ENCODE measurements at regions not wholly inside any gene's neighbourhood (a gene's known extent, or its start where the extent isn't known, plus 50 kb on each side); places are given as distances from the start of the nearest gene placed in this dataset.
A peak's percentile ranks its signal among the peaks of the same experiment; 100 is the strongest.

GRCh38 chr11:95508219-95508890, 277.4 kb upstream of the SESN3 start:
- no peak for DNase-seq

DNA sequence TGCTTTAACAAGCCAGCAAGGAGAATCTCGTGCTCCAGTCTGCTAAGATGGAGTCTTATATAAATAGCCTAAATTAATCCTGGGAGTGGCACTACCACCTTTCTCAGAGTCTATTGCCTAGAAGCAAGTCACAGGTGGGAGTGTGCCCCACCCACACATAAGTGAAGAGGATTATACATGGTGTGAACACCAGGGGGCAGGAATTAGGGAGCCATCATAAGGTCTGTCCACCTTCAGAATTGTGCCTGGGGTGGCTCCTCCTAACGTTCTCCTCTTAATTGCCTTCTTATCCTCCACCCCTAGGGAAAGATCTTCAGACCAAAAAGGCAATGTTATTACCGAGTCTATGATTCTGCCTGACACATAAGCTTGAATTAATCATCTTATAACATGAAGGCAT, 276.8 kb upstream of the SESN3 start:
- no peak for DNase-seq

DNA sequence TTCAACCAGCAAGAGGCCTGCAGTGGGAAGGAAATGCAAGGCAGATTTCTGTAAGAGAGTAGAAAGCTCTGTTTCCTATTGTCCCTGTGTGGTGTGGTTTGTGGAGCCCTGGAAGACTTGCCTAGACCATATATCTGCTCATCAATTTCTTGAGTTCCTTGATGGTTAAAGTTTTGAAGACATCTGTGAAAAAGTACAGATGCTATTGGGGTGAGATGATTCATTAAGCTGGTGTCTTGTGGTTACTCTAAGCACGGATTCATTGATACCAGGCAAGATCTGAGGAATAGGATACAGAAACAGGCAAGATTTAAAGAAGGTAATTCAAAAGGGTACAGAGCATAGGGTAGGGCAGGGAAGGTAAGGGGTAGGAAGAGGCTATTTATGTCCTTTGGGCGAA, 275.8 kb upstream of the SESN3 start:
- no peak for DNase-seq

- DNase-seq = peak; percentile 88
Observed at GRCh38 chr11:95505927-95506426, 275.0 kb upstream of the SESN3 start.

- DNase-seq = peak; percentile 58
Observed at GRCh38 chr11:95503047-95503446, 272.0 kb upstream of the SESN3 start.

- no peak for DNase-seq
Observed at GRCh38 chr11:95502522-95502921, 271.5 kb upstream of the SESN3 start.

DNA sequence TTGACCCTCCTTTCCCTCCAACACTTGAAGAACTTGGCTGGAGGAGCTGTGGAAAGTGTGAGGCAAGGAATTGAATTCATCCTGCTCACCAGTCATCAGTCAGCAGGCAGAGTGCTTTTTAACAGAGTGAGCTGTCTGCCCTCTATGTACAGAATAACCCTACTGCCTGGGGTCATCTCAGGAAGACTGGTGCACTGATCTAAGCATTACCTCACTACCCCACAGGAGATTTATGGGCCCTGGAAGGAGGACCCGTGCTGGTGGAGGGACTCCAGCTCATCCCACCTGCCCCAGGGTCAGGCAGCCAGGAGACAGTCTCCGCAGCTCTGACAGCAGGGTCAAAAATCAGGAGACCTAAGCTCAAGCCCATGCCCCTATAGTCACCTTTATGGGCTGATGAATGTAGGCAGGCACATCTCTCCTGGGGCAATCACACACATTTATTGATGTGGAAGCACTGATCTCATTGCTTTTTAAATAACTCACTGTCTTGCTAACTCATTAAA, 270.8 kb upstream of the SESN3 start:
- no peak for DNase-seq

- DNase-seq = no peak
Observed at GRCh38 chr11:95500466-95500865, 269.5 kb upstream of the SESN3 start.

DNA sequence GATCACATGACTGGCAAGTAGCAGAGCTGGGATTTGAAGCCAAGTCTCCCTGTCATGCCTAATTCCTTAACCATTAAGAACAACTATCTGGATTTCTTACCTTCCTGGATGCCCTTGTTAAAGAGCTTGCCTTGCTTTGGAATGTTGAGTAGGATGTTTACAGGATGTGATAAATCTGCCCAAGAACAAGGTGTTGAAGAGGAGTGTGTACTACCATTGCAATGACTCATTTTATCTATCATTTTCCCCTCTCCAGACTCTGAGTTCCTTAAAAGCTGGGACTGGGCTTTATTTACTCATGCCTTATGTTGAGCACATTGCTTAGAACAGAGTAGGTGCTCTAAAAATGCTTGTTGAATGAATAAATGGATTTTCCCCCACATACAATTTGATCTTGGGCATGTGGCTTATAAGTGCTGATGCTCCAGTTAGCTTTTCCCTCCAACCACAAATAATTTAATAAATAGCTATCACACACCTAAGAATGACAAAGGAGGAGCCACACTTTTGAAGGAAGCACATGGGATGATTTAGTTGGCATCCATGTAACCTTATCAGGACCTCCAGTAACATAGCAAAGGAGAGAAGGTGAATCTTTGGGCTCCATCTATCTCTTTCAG, 268.6 kb upstream of the SESN3 start:
- DNase-seq = peak; percentile 74

- peak; percentile 57 for DNase-seq
Observed at GRCh38 chr11:95498722-95499425, 267.9 kb upstream of the SESN3 start.

GRCh38 chr11:95496901-95497300, 265.9 kb upstream of the SESN3 start:
- DNase-seq = no peak

DNA sequence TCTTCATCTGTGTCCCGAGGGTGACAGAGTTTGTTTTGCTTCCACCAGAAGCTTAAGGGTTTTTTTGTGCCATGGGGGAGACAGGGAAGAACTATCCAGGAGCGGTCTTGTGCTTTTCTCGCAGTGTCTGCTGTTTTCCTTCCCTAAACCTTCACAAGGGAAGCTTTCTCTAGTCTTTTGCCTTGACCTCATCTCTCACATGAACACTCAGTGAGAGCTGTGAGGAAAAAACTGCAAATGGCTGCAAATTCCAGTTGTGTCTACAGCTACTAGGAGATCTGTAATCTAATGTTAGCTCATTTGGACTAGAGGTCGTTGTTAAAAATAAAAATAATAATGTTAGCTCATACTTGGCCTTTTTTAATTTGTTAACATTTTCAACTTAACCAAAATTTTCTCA, 264.7 kb upstream of the SESN3 start:
- DNase-seq = no peak

DNA sequence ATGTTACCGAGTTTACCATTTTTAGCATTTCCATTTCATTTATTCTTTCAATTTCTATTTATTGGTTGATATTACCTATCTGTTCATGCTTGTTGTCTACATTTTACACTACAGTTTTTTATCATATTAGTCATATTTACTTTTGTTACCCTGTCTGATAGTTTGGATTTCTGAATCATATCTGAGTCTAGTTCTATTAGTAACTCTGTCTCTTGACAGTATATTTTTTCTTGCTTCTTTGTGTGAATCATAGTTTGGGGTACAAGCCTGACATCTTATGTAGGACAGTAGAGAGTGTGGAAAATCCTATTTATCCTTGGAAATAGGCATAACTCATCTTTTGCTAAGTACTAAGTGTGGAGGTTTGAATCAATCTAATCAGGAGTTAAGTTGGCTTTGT, 263.9 kb upstream of the SESN3 start:
- DNase-seq = no peak

- DNase-seq = no peak
Observed at GRCh38 chr11:95494167-95494566, 263.2 kb upstream of the SESN3 start.

DNA sequence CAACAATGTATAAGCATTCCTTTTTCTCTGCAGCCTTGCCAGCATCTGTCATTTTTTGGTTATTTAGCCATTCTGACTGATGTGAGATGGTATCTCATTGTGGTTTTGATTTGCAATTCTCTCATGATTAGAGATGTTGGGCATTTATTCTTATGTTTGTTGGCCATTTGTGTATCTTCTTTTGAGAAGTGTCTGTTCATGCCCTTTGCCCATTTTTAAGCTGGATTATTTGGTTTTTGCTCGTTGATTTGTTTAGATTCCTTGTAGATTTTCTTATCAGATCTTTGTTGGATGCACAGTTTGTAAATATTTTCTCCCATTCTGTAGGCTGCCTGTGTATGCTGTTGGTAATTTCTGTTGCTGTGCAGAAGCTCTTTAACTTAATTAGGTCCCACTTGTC, 259.6 kb upstream of the SESN3 start:
- no peak for DNase-seq

DNA sequence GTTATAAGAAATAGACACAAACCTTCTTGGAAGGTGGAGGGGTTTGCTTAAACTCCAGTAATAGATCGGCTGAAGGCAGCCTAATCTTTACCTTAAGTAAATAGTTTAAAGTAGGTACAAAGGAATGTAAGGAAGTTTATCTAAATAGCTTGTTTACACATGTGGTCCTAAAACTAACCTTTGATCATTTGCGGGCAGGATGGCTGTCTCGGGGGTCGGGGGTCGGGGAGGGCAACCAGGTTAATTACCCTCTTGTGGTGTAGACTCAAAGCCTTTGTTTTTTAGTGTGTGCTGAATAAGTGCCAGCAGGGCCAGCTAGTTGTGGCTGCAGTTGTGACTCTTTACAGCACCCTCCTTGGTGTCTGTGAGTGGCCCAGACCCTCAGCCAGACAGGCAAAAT, 256.9 kb upstream of the SESN3 start:
- no peak for DNase-seq

DNA sequence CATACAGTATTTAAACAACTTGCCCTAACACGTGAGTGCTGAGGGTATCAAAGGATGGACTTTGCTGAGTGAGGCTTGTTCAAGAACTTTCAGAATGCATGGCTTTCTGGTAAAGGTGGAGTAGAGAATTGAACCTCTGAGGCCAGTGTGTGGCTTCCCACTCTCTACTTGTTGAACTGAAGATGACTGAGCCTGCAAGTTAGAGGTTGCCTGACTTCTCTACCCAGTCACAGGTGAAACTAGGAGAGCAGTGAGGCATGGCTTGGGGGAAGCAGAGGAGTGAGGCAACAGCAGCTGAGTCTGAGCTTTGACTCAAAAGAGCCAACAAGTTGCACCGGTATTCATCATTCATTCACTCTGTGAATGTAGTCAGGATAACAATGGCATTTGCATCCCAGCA, 256.4 kb upstream of the SESN3 start:
- DNase-seq = no peak

DNA sequence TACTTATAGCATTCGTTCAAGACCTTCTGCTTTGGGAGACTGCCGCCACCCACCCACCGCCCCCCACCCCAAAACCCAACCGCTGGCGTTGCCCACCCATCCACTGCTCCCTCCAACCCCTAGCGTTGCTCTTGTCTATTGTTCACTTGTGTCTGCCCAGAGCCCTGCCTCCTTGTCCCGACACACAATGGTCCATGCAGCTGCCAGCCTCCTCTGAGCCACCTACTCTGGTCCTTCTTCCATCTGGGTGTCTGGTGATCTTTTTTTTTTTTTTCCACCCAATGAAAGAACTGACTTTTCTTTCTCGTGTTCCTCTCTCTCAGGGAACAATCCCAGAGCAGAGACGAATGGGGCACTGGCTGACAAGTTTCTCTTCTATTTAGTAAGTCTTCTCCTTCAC, 256.0 kb upstream of the SESN3 start:
- DNase-seq = no peak

- DNase-seq = no peak
Observed at GRCh38 chr11:95486466-95486865, 255.5 kb upstream of the SESN3 start.

- peak; percentile 87 for DNase-seq
Observed at GRCh38 chr11:95485115-95485900, 254.3 kb upstream of the SESN3 start.

- peak; percentile 48 for DNase-seq
Observed at GRCh38 chr11:95483339-95483738, 252.3 kb upstream of the SESN3 start.

GRCh38 chr11:95478003-95478402, 247.0 kb upstream of the SESN3 start:
- DNase-seq = no peak

GRCh38 chr11:95469258-95469657, 238.3 kb upstream of the SESN3 start:
- DNase-seq = no peak
